RWPE1 (cell line): ENCODE measurements at regions not wholly inside any gene's neighbourhood (a gene's known extent, or its start where the extent isn't known, plus 50 kb on each side); places are given as distances from the start of the nearest gene placed in this dataset.
"Not testable (repeated sequence)": the region's sequence is repeated elsewhere in the genome, so short reads cannot be mapped to it uniquely, and the experiment has no call there.

Source experiments
- CTCF ChIA-PET: fragments of 350-600 bp; sonication (Branson Sonifier 250); formaldehyde crosslinking; extraction: SDS; loops from one replicate; lab custom pipeline; 2021; lab: Yijun Ruan, JAX
- POLR2A ChIA-PET: fragments of 400-600 bp; formaldehyde crosslinking; extraction: SDS; loops from one replicate; lab custom pipeline; 2020; ENCODE audit warnings: antibody characterized with exemption; ENCODE audit not compliant: low non-redundant PET; lab: Yijun Ruan, JAX
- DNase-seq: peaks from one replicate; pipeline ENCODE4 v3.0.0; 2012; ENCODE audit warnings: low spot score
- H3K27ac ChIP-seq: fragments of 450-650 bp; 2 replicates; pipeline ENCODE4 v1.5.1; 2017
- TF ChIP-seq, protein P1 (sequence below): fragments of 450-650 bp; conservative IDR thresholded peaks from 2 replicates; pipeline ENCODE4 v1.5.1; 2017; ENCODE audit warnings: low read depth, mild to moderate bottlenecking

DNA sequence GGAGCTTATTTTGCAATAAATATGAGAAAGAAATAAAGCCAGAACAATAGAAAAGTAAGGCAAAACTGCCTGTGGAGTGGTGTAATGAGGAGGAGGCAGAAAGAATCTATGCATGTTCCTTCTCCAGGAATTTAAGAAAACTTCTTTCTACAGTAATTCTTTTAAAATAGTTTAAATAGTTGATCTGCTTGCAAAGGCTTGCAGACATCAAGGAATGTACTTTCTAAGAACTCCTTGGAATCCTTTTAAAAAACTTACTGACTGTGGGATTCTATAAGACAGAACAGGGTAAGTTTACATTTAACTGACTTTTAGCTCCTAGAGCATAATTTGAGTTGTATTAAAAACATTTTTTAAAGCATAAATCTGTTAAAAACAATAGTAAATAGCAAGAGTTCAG is 63.2 kb upstream of the ALB start:
- no peak overlapping the region for H3K27ac ChIP-seq
- DNase-seq: no peak
- TF ChIP-seq, protein P1, sequence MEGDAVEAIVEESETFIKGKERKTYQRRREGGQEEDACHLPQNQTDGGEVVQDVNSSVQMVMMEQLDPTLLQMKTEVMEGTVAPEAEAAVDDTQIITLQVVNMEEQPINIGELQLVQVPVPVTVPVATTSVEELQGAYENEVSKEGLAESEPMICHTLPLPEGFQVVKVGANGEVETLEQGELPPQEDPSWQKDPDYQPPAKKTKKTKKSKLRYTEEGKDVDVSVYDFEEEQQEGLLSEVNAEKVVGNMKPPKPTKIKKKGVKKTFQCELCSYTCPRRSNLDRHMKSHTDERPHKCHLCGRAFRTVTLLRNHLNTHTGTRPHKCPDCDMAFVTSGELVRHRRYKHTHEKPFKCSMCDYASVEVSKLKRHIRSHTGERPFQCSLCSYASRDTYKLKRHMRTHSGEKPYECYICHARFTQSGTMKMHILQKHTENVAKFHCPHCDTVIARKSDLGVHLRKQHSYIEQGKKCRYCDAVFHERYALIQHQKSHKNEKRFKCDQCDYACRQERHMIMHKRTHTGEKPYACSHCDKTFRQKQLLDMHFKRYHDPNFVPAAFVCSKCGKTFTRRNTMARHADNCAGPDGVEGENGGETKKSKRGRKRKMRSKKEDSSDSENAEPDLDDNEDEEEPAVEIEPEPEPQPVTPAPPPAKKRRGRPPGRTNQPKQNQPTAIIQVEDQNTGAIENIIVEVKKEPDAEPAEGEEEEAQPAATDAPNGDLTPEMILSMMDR: no peak
- CTCF ChIA-PET: interaction anchor here (0.6 to 2.0 kb wide), 4 partner anchors 39 to 855 kb away, joined by 3 to 14 read pairs (median 4); no protein-coding TSS in a partner anchor
- POLR2A ChIA-PET: no interaction called here

- TF ChIP-seq, protein P1: no peak
- ChIA-PET POLR2A (no interaction called here), CTCF (no interaction called here)
- no peak overlapping the region for H3K27ac ChIP-seq
- no peak for DNase-seq
Measured at GRCh38 chr4:73335679-73336078, 68.4 kb upstream of the ALB start.

- DNase-seq, H3K27ac ChIP-seq, POLR2A ChIA-PET: not testable (repeated sequence)
- CTCF ChIA-PET: interaction anchor here (0.6 kb wide), 2 partner anchors 114 to 391 kb away, joined by 3 to 4 read pairs; no protein-coding TSS in a partner anchor
Measured at GRCh38 chr4:73332012-73332411, 72.1 kb upstream of the ALB start.

DNA sequence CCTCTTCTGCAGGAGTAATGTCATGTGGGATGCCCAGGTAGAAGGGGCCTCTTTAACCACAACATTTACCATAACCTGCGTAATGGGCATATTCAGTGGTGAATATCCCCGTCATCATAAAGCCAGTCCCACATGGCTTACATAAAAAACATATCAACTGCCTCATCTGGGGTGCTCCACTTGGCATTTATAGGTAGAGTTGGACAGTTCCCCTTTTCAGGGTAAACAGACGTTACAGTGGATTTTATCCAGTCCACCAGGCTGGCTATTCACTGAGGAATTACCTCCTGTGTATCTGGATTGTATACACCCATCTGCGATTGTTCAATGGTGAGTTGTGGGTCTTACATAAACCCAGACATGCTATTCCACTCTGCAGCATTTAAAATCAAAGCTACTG is 70.7 kb upstream of the ANKRD17 start:
- POLR2A ChIA-PET: no interaction called here
- CTCF ChIA-PET: no interaction called here
- TF ChIP-seq, protein P1: no peak
- no peak overlapping the region for H3K27ac ChIP-seq
- DNase-seq: no peak

DNA sequence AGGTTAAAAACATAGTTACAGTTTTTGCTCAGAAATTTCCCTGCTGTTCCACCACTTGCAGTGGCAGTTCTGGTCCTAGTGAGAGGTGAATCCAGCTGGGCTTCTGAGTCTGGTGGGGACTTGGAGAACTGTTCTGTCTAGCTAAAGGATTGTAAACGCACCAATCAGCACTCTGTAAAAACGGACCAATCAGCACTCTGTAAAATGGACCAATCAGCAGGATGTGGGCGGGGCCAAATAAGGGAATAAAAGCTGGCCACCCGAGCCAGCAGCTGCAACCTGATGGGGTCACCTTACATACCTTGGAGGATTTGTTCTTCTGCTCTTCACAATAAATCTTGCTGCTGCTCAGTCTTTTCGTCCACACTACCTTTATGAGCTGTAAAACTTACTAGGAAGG is 67.2 kb upstream of the ANKRD17 start:
- CTCF ChIA-PET: interaction anchor here (0.5 to 0.6 kb wide), 2 partner anchors 25 to 714 kb away, joined by 3 read pairs; no protein-coding TSS in a partner anchor
- POLR2A ChIA-PET, H3K27ac ChIP-seq, DNase-seq: not testable (repeated sequence)

DNA sequence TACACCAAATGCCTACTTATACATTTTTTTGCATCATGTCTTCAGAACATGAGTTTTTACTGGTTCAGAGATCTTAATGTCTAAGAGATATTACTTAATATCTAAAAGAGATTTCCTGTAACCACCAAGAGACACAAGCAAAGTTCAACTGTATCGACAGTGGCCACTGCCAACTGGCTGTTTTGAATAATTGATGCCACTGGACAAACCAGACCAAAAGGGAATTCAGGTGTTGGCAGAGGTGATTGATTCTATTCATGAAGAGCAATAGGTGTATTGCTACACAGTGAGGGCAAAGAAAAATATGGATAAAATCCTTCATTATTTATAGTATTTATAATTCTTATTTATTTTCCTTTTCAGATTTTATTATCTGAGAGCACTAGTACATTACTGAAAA is 58.5 kb upstream of the ANKRD17 start:
- TF ChIP-seq, protein P1: no peak
- CTCF ChIA-PET: no interaction called here
- POLR2A ChIA-PET: no interaction called here
- no peak overlapping the region for H3K27ac ChIP-seq
- DNase-seq: no peak

- no peak for DNase-seq
- CTCF ChIA-PET: interaction anchor here (0.5 kb wide), 1 partner anchor 264 kb away, joined by 4 read pairs; no protein-coding TSS in a partner anchor
- TF ChIP-seq, protein P1: no peak
- POLR2A ChIA-PET: no interaction called here
- H3K27ac ChIP-seq: no peak overlapping the region
Measured at GRCh38 chr4:73315091-73315490, 56.5 kb upstream of the ANKRD17 start.
